Tibial nerve (tissue), 3 donors: ENCODE measurements at regions not wholly inside any gene's neighbourhood (a gene's known extent, or its start where the extent isn't known, plus 50 kb on each side); places are given as distances from the start of the nearest gene placed in this dataset.

Source experiments
- EP300 ChIP-seq, 2 donors: sonication (generic); formaldehyde crosslinking; IDR thresholded peaks; one replicate each; pipeline ENCODE4 v1.6.1; 2017; ENCODE audit warnings: antibody characterized with exemption in 2 of 2, mild to moderate bottlenecking in 1 of 2
- POLR2A ChIP-seq, 2 donors: fragments of 450-650 bp; IDR thresholded peaks; one replicate each; pipeline ENCODE4 v1.6.1; 2017; ENCODE audit warnings: antibody characterized with exemption in 2 of 2, mild to moderate bottlenecking in 2 of 2, moderate library complexity in 2 of 2

- no peak for TF ChIP-seq EP300 (IDR thresholded peaks at IDR 0.05)
- no peak for TF ChIP-seq POLR2A (IDR thresholded peaks at IDR 0.05)
Observed at GRCh38 chr9:102642651-102643050, 352.5 kb upstream of the CYLC2 start.
